Skeletal muscle tissue (tissue), 3 donors: ENCODE measurements at regions not wholly inside any gene's neighbourhood (a gene's known extent, or its start where the extent isn't known, plus 50 kb on each side); places are given as distances from the start of the nearest gene placed in this dataset.

Source experiments
- H3K27ac ChIP-seq: one replicate; pipeline ENCODE4 v1.7.0; 2013; ENCODE audit warnings: mild to moderate bottlenecking, low read depth, low read length, inconsistent platforms
- H3K27me3 ChIP-seq, 3 donors: one replicate each; pipeline ENCODE4 v1.7.0; 2013; ENCODE audit warnings: low read length in 3 of 3; ENCODE audit not compliant: control insufficient read depth in 3 of 3, insufficient read depth in 3 of 3
- H3K36me3 ChIP-seq, 3 donors: one replicate each; pipeline ENCODE4 v1.7.0; 2013; ENCODE audit warnings: low read length in 3 of 3; ENCODE audit not compliant: control insufficient read depth in 3 of 3, insufficient read depth in 3 of 3
- H3K4me1 ChIP-seq, 3 donors: one replicate each; pipeline ENCODE4 v1.7.0; 2013; ENCODE audit warnings: low read length in 3 of 3, mild to moderate bottlenecking in 3 of 3; ENCODE audit not compliant: control insufficient read depth in 3 of 3, insufficient read depth in 3 of 3
- H3K4me3 ChIP-seq, 3 donors: one replicate each; pipeline ENCODE4 v1.7.0; 2013; ENCODE audit warnings: low read length in 3 of 3
- H3K9ac ChIP-seq, 3 donors: one replicate each; pipeline ENCODE4 v1.7.0; 2013; ENCODE audit warnings: low read length in 3 of 3, mild to moderate bottlenecking in 3 of 3, moderate library complexity in 2 of 3, low read depth in 1 of 3
- H3K9me3 ChIP-seq, 3 donors: one replicate each; pipeline ENCODE4 v1.7.0; 2013; ENCODE audit warnings: low read length in 3 of 3; ENCODE audit not compliant: control insufficient read depth in 3 of 3
- donor health status: Osteomylitis.

DNA sequence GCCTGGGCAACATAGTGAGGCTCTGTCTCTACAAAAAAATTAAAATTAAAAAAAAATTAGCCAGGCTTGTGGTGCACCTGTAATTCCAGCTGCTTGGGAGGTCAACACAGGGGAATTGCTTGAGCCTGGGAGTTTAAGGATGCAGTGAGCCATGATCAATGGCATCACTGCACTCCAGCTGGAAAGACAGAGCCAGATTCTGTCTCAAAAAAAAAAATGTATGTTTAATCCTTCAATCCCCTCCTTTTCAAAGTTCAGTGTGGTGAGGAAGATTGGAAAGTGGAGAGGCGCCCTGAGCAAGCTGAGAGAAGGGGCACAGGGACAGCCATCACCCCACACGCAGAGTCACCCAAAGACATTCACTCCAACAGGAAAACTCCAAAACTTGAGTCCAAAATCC lies 97.7 kb upstream of the BACE2 start:
- no peak overlapping the region for H3K4me3 ChIP-seq
- H3K27ac ChIP-seq: no peak overlapping the region
- no peaks in the 10 kb centered on the region for H3K9me3 ChIP-seq
- no peaks in the 10 kb centered on the region for H3K36me3 ChIP-seq
- H3K9ac ChIP-seq: no peak overlapping the region
- peaks cover 0 to 4% (median 0%) of the 10 kb centered on the region in 3 donors for H3K4me1 ChIP-seq
- peaks cover 18 to 27% (median 19%) of the 10 kb centered on the region in 3 donors for H3K27me3 ChIP-seq

DNA sequence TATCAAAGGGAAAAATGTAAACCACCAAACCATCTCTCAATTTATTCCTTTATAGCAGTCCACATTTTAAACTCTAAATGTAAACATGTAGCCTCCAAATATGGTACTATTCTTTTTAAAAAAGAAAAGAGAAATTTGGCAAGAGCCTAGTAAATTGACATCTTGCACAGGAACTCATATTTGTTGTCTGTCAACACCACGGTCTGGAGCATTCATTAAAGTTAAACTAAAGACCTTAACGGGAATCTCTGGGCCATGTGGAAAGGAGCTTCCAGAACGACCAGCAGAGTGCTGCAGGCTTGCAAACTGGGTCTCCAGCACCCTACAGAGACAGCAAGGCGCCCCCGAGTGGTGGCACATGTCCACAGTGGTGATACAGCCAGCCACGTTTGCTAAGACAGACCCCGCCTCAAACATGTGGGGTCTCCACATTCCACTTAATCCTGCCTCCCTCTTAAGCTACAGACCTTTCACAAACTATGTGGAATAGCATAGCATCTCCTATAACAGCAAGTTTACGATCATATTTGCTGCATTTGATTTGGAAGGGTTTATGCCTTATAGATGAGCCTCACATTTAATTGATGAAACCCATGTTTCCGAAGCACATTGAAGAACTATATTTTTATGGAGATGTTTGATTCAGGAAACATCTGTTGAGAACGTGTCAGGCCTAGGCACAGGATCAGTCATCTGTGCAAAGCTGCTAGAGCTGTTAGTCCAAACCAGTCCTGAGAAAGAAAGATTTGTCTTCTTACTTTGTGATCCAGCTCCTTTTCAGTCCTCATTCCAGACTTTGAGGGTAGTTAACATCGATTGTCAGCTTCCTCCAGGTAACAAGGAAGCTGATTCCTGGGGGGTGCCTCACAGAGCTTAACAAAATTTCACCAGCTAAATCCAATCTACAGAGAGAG lies 96.4 kb upstream of the BACE2 start:
- H3K27me3 ChIP-seq: peaks cover 13 to 21% (median 18%) of the 10 kb centered on the region in 3 donors
- no peak overlapping the region for H3K9ac ChIP-seq
- H3K27ac ChIP-seq: no peak overlapping the region
- H3K4me1 ChIP-seq: peaks cover 0 to 4% (median 0%) of the 10 kb centered on the region in 3 donors
- H3K4me3 ChIP-seq: no peak overlapping the region
- H3K36me3 ChIP-seq: no peaks in the 10 kb centered on the region
- H3K9me3 ChIP-seq: no peaks in the 10 kb centered on the region

DNA sequence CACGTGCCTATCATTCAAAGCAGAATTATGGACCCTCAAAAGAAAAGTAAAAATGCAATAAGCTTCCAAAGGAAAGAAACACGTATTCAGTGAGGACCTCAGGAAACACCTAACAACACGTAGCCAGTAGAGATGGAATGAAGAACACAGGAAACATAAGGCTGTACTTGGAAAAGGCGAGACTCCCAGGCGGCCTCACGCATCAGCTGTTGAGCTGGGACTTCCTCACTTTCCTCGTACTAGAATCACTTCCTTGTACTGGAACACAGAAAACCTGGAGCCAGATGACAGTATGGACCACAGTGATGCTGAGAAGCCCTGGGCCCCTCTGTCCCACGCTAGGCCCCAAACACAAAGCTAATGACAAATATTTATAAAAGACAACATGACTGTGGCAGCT lies 94.4 kb upstream of the BACE2 start:
- Histone ChIP-seq H3K9ac (no peak overlapping the region), H3K4me3 (no peak overlapping the region), H3K9me3 (no peaks in the 10 kb centered on the region), H3K4me1 (peaks cover 0 to 3% (median 0%) of the 10 kb centered on the region in 3 donors), H3K27me3 (peaks cover 5 to 12% (median 8%) of the 10 kb centered on the region in 3 donors), H3K27ac (no peak overlapping the region), H3K36me3 (no peaks in the 10 kb centered on the region)

DNA sequence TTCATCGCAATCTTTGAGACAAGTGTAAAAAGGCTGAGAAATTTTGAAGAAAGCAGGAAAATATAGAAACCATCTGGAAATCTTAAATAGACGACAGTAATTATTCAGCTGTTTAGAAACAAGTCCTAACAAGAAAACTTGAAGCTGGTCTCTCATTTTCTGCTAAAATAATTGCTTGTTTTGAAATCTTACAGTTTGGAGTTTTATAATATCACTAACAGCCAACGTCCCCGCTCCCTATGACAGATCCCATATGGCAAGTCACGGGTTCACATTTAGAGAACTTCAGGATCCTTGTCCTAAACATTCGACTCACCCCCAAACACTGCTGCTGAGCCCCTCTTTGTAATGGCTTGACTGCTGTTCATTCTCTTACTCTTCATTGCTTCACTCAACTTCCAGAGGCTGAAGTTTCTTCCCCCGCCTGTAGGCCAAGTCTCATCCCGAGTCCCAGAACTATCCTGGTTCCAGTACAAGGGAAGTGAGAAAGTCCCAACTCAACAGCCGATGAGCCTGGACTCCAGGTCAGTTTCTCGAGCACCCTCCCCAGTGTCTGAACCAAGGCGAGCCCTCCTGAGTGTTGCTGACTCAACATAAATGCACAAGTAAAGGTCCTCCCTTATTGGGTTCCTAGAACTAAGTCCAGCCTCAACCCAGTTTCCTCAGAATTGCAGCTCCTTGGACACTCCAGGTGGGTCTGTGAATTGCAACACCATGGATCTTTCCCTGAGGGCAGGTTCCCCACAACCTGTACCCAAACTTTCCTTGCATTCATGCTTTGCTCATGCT lies 93.4 kb upstream of the BACE2 start:
- no peak overlapping the region for H3K9ac ChIP-seq
- peaks cover 0 to 7% (median 6%) of the 10 kb centered on the region in 3 donors for H3K27me3 ChIP-seq
- no peaks in the 10 kb centered on the region for H3K9me3 ChIP-seq
- H3K4me3 ChIP-seq: no peak overlapping the region
- no peaks in the 10 kb centered on the region for H3K36me3 ChIP-seq
- H3K27ac ChIP-seq: no peak overlapping the region
- H3K4me1 ChIP-seq: no peaks in the 10 kb centered on the region

DNA sequence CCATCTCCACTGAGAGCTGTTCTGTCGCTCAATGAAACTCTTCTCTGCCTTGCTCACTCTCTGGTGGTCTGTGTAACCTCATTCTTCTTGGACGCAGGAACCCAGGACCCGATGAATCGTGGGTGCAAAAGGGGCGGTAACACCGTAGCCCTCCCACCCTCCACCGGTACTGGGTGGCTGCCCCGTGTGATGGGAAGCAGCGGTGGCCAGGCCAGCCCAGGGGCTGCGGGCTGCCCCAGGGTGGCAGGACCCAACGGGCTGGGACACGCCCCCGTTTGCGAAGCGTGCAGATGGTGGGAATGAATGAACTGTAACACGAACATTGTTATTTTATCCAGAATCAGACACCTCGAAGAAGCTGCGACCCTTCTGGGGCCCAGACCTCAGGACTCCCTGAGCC lies 92.3 kb upstream of the BACE2 start:
- Histone ChIP-seq H3K4me3 (no peak overlapping the region), H3K27me3 (peaks cover 0 to 11% (median 0%) of the 10 kb centered on the region in 3 donors), H3K9me3 (no peaks in the 10 kb centered on the region)

DNA sequence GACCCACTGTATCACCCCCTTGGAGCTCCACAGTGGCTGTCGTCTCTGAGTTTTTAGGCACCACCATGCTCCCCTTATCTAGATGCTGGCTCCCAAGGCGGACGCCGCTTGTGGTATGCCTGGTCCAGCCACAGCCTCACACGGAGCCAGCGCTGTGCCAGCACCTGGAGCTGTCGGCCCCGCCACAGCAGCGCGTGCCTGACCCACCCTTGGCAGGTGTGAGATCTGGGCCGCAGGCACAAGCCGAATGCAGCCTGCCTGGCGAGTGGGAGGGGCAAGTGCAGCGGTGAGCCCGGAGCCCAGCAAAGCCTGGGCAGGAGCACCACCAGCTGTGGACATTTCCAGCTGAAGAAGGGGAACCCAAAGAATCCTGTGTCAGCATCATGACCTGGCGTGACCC lies 91.9 kb upstream of the BACE2 start:
- no peaks in the 10 kb centered on the region for H3K4me1 ChIP-seq
- peaks cover 0 to 13% (median 0%) of the 10 kb centered on the region in 3 donors for H3K27me3 ChIP-seq
- no peaks in the 10 kb centered on the region for H3K36me3 ChIP-seq
- no peaks in the 10 kb centered on the region for H3K9me3 ChIP-seq
- no peak overlapping the region for H3K4me3 ChIP-seq
- no peak overlapping the region for H3K9ac ChIP-seq
- no peak overlapping the region for H3K27ac ChIP-seq

More for the DNA sequence above, 92.3 kb upstream of the BACE2 start:
- Histone ChIP-seq H3K27ac (no peak overlapping the region), H3K36me3 (no peaks in the 10 kb centered on the region), H3K9ac (no peak overlapping the region), H3K4me1 (no peaks in the 10 kb centered on the region)

DNA sequence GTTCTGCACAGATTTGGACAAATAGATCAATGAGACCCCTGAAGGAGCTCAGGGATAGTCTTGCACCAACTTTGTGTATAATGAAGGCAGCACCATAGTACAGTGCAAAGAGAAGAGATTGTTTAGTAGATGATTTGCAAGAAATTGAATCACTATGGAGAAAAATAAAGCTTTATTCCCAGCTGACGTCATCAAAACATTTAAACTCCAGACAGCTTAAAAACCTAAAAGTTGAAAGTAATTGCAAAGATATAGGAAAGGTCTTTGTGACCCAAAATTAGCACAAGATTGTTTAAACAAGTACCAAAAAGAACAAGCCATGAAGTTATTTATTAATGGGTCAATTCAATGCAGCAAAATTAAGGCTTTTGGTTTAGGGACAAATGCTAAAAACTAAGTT lies 88.8 kb upstream of the BACE2 start:
- Histone ChIP-seq H3K27ac (no peak overlapping the region), H3K4me3 (no peak overlapping the region), H3K9ac (no peak overlapping the region), H3K4me1 (no peaks in the 10 kb centered on the region), H3K36me3 (no peaks in the 10 kb centered on the region), H3K27me3 (peaks cover 0 to 10% (median 0%) of the 10 kb centered on the region in 3 donors), H3K9me3 (no peaks in the 10 kb centered on the region)

DNA sequence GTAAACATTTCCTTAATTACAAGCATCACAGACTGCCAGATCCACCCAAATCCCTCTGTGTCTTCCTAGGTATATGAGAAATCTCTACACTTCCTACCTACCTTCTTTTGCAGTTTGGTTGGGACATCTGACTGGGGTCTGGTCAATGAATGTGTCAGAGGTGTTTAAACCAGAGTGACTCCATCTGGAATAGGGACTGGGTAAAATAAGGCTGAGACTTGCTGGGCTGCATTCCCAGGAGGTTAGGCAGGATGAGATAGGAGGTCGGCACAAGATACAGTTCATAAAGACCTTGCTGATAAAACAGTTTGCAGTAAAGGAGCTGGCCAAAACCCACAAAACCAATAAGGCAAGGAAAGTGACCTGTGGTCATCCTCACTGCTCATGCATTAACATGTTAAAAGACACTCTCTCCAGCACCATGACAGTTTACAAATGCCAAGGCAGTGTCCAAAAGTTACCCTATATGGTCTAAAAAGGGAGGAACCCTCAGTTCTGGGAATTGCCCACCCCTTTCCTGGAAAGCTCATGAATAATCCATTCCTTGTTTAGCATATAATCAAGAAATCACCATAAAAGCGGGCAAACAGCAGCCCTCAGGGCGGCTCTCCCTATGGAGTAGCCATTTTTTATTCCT lies 87.4 kb upstream of the BACE2 start:
- no peak overlapping the region for H3K27ac ChIP-seq
- no peaks in the 10 kb centered on the region for H3K4me1 ChIP-seq
- H3K9ac ChIP-seq: no peak overlapping the region
- no peaks in the 10 kb centered on the region for H3K36me3 ChIP-seq
- H3K27me3 ChIP-seq: peaks cover 0 to 12% (median 0%) of the 10 kb centered on the region in 3 donors
- H3K9me3 ChIP-seq: no peaks in the 10 kb centered on the region
- no peak overlapping the region for H3K4me3 ChIP-seq

DNA sequence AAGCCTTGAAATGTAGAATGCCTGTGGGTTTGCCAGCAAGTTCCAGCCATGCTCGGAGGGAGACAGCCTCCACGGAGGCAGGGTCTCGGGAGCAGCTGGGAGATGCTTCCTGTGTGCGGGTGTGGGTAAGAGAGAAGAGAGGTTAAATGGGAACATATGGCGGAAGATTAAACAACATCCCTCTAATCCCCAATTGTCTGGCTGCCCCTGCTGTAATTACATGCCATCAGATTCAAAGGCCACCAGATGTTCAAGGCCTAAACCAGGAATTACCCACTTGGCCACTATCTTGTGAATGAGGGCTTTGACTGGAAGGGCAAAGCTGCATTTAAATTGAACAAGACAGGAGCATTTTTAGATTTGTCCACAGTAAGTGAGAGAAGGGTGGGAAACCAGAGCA lies 81.4 kb upstream of the BACE2 start:
- Histone ChIP-seq H3K27me3 (peaks cover 0 to 14% (median 8%) of the 10 kb centered on the region in 3 donors), H3K36me3 (no peaks in the 10 kb centered on the region), H3K4me3 (no peak overlapping the region), H3K9me3 (no peaks in the 10 kb centered on the region), H3K4me1 (no peaks in the 10 kb centered on the region), H3K9ac (no peak overlapping the region), H3K27ac (no peak overlapping the region)
